LNCaP clone FGC (cell line): ENCODE measurements at regions not wholly inside any gene's neighbourhood (a gene's known extent, or its start where the extent isn't known, plus 50 kb on each side); places are given as distances from the start of the nearest gene placed in this dataset.
"Not testable (repeated sequence)": the region's sequence is repeated elsewhere in the genome, so short reads cannot be mapped to it uniquely, and the experiment has no call there.

Experiments
- DNase-seq: peaks from one replicate; pipeline ENCODE4 v3.0.0-alpha.2; 2011; ENCODE audit warnings: low read depth
- H3K4me3 ChIP-seq: 2 replicates; pipeline ENCODE4 v1.5.1; 2011; ENCODE audit warnings: mild to moderate bottlenecking, low read depth, low read length, control low read depth
- CTCF ChIP-seq: IDR thresholded peaks from 2 replicates; pipeline ENCODE4 v1.5.1; 2012; ENCODE audit warnings: mild to moderate bottlenecking; ENCODE audit not compliant: control insufficient read depth, insufficient read depth; ENCODE audit errors: extremely low read depth

DNA sequence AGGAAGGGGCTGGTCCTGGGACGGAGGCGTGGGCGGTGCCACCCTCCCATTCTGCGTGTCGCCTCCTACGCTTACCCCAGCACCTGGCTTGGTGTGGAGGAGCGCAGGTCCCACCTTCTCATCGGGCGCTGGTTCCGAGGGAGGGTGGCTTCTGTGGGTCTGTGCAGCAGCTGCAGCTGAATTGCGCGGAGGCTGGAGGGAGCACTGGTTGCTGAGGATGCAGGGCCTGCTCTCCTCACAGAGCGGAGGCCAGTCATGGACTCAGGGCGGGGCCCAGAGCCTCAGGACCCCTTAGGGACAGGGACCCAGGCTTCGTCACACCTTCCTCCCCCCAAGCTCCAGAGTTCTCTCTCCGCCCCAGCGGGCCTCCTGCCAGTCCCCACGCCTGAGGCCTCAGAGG lies 127.8 kb upstream of the MAP3K4 start:
- no peak for DNase-seq
- no peak overlapping the region for H3K4me3 ChIP-seq
- TF ChIP-seq CTCF: no peak

DNA sequence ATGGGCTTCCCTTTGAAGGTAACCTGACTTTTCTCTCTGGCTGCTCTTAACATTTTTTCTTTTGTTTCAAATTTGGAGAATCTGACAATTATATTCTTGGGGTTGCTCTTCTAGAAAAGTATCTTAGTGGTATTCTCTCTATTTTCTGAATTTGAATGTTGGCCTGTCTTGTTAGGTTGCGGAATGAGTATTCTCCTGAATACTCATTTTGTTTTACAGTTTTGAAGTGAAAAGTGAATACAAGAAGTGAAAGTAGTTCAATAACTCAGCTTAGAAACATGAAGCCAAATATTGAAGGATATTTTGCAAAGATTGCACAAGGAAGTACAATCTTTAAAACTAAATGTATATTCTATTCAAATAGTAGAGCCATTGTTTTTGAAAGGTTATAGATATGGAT lies 120.2 kb upstream of the MAP3K4 start:
- DNase-seq: no peak
- no peak overlapping the region for H3K4me3 ChIP-seq
- no peak for TF ChIP-seq CTCF

- no peak for TF ChIP-seq CTCF
- no peak overlapping the region for H3K4me3 ChIP-seq
- DNase-seq: no peak
These were observed 110.3 kb upstream of the MAP3K4 start for GRCh38 chr6:160881148-160881808.

GRCh38 chr6:160882006-160882405 lies 109.6 kb upstream of the MAP3K4 start:
- no peak for DNase-seq
- H3K4me3 ChIP-seq: no peak overlapping the region
- TF ChIP-seq CTCF: no peak

DNA sequence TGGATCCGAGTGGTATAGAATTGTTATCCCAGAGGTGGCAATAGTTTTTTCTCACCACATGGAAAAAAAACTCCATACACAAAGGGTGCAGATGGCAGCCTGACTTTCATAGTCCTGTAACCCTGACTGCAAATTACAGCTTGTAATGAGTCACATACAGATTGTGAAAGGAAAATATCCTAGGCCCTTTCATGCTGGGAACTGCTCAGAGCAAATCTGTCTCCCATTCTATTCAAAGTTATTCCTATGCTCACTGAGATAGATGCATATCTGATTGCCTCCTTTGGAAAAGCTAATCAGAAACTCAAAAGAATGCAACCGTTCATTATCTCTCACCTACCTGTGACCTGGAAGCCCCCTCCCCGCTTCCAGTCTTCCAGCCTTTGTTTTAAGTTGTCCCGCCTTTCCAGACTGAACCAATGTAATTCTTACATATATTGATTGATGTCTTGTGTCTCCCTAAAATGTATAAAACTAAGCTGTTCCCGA lies 108.7 kb upstream of the MAP3K4 start:
- H3K4me3 ChIP-seq: no peak overlapping the region
- DNase-seq: no peak
- TF ChIP-seq CTCF: no peak

- no peak for DNase-seq
- H3K4me3 ChIP-seq: no peak overlapping the region
- no peak for TF ChIP-seq CTCF
These were observed 108.0 kb upstream of the MAP3K4 start for GRCh38 chr6:160883560-160883959.

GRCh38 chr6:160883999-160884398 lies 107.6 kb upstream of the MAP3K4 start:
- H3K4me3 ChIP-seq: no peak overlapping the region
- no peak for DNase-seq
- TF ChIP-seq CTCF: no peak

DNA sequence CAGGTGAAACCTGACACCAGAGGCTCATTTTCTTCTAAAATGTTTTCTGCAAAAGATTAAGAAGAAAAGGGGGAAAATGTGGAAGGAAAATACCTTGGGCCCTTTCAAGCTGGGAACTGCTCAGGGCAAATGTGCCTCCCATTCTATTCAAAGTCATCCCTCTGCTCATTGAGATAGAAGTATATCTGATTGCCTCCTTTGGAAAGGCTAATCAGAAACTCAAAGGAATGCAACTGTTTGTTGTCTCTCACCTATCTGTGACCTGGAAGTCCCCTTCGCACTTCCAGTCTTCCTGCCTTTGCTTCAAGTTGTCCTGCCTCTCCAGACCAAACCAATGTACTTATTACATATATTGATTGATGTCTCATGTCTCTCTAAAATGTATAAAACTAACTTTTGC lies 102.4 kb upstream of the MAP3K4 start:
- H3K4me3 ChIP-seq, DNase-seq: not testable (repeated sequence)
